B cell (primary cell): ENCODE measurements at regions not wholly inside any gene's neighbourhood (a gene's known extent, or its start where the extent isn't known, plus 50 kb on each side); places are given as distances from the start of the nearest gene placed in this dataset.

Experiments
- EZH2 ChIP-seq: IDR thresholded peaks from 2 replicates; pipeline ENCODE4 v1.6.1; 2012; ENCODE audit warnings: borderline replicate concordance, low read depth, mild to moderate bottlenecking, moderate library complexity, low read length; ENCODE audit not compliant: insufficient read depth, poor library complexity, severe bottlenecking
- TF ChIP-seq, protein P1 (sequence below): fragments of 200-600 bp; IDR thresholded peaks from one replicate; pipeline ENCODE4 v1.8.0; 2022; ENCODE audit warnings: antibody characterized with exemption, mild to moderate bottlenecking

DNA sequence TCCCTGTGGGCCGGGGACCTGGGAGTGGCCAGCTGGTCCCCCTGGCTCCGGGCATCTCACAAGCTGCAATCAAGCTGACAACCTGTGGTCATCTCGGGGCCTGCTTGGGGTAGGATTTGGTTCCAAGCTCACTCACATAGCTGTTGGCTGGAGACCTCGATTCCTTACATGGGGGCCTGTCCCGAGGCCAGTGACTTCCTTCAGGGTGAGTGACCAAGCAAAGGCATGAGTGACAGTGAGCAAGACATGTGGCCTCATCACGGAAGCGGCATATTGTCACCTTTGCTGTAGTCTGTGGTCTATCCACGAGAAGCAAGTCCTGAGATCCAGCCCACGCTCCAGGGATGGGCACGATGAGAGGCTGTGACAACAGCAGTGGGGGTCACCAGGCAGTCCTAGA is 131.4 kb upstream of the ID2 start:
- TF ChIP-seq, protein P1, sequence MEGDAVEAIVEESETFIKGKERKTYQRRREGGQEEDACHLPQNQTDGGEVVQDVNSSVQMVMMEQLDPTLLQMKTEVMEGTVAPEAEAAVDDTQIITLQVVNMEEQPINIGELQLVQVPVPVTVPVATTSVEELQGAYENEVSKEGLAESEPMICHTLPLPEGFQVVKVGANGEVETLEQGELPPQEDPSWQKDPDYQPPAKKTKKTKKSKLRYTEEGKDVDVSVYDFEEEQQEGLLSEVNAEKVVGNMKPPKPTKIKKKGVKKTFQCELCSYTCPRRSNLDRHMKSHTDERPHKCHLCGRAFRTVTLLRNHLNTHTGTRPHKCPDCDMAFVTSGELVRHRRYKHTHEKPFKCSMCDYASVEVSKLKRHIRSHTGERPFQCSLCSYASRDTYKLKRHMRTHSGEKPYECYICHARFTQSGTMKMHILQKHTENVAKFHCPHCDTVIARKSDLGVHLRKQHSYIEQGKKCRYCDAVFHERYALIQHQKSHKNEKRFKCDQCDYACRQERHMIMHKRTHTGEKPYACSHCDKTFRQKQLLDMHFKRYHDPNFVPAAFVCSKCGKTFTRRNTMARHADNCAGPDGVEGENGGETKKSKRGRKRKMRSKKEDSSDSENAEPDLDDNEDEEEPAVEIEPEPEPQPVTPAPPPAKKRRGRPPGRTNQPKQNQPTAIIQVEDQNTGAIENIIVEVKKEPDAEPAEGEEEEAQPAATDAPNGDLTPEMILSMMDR: no peak
- TF ChIP-seq EZH2: no peak
